GM18868 (cell line): ENCODE measurements at regions not wholly inside any gene's neighbourhood (a gene's known extent, or its start where the extent isn't known, plus 50 kb on each side); places are given as distances from the start of the nearest gene placed in this dataset.

Source experiments
- ATAC-seq: cut with Tn5 transposase; IDR thresholded peaks from one replicate; pipeline ENCODE4 v1.9.1; 2021; ENCODE audit warnings: mild to moderate bottlenecking, moderate library complexity; ENCODE audit not compliant: unreplicated experiment

DNA sequence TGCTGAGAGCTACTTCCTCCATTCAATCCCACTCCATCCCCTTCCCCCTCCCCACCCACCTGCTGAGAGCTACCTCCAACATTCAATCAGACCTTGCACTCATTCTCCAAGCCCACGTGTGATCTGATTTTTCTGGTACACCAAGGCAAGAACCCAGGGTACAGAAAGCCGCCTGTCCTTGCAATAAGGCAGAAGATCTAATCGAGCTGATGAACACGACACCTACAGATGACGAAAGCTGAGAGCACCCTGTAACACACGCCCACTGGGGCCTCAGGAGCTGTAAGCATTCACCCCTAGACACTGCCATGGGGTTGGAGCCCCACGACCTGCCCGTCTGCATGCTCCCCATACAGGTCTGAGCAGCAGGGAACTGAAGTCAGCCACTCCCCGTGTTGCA, 58.3 kb downstream of the TRIML1 start:
- no peak for ATAC-seq

- no peak for ATAC-seq
These were observed 59.9 kb downstream of the TRIML1 start for GRCh38 chr4:188198982-188199792.

DNA sequence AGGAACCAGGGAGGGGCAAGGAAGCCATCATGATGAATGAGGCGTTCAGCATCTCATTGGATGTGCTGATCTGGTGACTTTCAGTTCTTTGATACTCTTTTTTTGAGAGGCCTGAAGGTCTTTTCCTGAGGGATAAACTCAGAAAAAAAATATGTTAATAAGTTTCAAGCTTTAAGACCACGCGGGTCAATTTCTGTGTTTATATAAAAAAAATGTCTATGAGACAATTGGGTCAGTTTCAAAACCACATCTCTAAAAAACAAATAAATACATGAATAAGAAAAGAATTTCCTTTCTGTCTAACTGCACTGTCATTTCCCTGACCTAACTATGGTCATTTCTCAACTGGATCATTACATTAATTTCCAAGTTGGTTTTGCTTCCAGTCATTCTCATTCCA, 62.6 kb downstream of the TRIML1 start:
- ATAC-seq = no peak

DNA sequence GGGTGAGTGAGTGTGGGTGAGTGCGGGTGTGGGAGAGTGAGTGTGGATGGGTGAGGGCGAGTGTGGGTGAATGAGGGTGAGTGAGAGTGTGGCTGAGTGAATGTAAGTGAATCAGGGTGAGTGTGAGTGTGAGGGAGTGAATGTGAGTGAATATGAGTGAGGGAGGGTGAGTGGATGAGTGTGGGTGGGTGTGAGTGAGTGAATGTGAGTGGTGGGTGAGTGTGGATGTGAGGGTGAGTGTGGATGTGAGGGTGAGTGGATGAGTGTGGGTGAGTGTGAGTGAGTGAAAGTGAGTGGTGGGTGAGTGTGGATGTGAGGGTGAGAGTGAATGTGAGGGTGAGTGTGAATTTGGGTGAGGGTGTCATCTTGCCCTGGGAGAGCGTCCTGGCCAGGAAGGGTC, 67.5 kb downstream of the TRIML1 start:
- ATAC-seq = no peak

- ATAC-seq = no peak
These were observed 75.6 kb downstream of the TRIML1 start for GRCh38 chr4:188214861-188215260.

- no peak for ATAC-seq
These were observed 79.2 kb downstream of the TRIML1 start for GRCh38 chr4:188218392-188218791.

GRCh38 chr4:188220006-188220405, 80.8 kb downstream of the TRIML1 start:
- ATAC-seq = no peak

DNA sequence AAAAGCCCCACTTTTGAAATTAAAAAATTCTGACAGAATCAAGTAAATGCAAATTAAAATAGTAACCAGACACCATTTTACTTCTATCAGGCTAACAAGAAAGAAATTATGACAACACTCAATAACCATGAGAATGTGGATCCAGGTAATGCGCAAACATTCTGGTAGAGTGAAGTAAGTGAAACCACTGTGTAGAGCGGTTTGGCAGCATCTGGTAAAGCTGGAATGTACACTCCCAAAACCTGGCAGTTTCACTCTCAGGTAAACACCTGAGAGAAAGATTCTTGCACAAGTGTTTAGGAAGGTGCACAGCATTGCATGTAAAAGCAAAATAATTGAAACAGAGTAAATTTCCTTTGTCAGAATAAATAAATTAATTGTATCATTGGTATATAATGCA, 81.8 kb downstream of the TRIML1 start:
- ATAC-seq = no peak

DNA sequence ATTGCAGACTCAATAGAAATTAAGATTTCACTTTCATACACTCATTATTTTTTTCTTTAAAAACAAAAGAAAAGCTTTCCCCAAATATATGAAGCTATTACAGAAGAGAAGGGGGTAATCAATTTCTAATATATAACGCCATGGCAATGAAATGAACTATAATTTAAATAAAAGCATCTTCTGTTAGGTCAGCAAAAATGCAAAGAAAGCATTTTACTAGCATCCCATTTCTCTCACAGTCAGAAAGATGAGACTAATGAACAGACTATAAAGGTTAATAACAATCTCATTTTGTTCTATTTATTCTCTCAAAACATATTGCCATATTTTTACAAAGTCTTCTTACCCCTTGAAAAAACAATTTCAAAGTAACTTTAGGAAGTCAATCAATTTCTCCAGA, 89.0 kb downstream of the TRIML1 start:
- no peak for ATAC-seq

GRCh38 chr4:188232428-188232827, 93.2 kb downstream of the TRIML1 start:
- ATAC-seq = no peak

DNA sequence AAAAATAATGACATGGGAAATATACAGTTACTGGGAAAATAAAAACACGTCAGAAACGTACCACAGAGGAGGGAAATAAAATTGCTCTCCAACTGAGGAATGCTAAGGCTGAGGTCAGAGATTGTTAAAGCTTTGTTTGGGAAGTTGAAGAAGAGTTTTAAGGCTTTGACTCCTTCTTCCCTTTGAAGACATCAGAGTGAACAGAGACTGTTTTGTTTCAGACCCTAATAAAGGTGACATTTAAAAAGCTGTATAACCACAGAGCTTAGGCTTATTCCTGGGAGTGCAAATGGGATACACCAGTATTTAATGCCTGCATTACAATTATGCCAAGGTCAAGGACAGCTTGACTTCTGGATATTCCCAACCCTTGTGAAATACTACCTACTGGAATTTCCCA, 102.8 kb downstream of the TRIML1 start:
- no peak for ATAC-seq

- no peak for ATAC-seq
These were observed 106.4 kb downstream of the TRIML1 start for GRCh38 chr4:188245651-188246050.

- no peak for ATAC-seq
These were observed 107.2 kb downstream of the TRIML1 start for GRCh38 chr4:188246488-188246887.

DNA sequence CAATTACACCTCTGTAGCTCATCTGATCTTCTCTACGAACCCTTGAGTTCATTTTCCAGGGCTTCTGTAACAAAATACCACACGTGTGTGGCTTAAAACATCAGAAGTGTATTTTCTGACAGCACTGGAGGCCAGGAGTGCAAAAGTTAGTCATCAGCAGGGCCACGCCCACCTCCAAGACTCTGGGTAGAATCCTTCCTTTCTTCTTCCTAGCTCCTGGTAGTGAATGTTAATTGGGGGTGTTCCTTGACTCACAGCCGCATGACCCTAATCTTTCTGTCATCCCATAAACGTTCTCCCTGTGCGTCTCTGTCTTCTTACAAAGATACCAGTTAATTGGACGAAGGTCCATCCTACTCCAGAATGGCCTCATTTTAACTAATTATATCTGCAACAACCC, 115.0 kb downstream of the TRIML1 start:
- no peak for ATAC-seq

- ATAC-seq = no peak
These were observed 123.2 kb downstream of the TRIML1 start for GRCh38 chr4:188262464-188262863.

GRCh38 chr4:188263321-188263720, 124.1 kb downstream of the TRIML1 start:
- ATAC-seq = no peak

- no peak for ATAC-seq
These were observed 127.1 kb downstream of the TRIML1 start for GRCh38 chr4:188266386-188266785.

DNA sequence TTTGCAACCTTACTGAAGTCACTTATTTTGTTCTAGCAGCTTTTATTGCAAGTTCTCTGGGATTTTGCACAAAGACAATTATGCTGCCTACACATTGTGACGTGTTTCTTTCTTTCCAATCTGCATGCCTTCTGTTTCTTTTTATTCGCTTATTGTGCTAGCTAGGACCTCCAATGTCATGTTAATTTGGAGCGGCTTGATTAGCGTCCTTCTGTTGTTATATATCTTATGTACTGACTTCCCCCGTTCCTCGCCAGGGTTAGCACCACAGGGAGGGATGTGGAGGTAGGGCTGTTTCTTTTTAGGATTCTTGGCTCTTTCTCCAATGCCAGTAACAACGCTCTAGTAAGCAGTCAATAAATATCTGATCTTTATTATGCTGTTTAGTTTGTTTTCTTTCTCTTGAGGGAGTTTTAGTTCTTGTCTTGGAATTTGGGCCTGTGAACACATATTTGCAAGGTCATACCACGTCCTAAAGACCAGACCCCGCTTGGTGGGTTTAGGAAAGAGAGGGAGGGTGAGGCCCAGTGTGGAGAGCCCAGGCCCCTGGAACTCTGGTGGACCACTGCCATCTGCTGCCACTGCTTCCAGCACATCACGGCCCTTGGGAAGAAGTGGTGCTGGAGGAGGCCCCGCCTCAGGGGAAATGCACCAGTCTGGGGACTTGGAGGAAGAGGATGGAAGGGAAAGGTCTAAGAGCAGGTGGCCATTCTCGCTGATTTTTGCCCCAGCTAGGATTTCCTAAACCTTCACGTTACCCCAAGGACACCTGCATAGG, 129.1 kb downstream of the TRIML1 start:
- no peak for ATAC-seq

DNA sequence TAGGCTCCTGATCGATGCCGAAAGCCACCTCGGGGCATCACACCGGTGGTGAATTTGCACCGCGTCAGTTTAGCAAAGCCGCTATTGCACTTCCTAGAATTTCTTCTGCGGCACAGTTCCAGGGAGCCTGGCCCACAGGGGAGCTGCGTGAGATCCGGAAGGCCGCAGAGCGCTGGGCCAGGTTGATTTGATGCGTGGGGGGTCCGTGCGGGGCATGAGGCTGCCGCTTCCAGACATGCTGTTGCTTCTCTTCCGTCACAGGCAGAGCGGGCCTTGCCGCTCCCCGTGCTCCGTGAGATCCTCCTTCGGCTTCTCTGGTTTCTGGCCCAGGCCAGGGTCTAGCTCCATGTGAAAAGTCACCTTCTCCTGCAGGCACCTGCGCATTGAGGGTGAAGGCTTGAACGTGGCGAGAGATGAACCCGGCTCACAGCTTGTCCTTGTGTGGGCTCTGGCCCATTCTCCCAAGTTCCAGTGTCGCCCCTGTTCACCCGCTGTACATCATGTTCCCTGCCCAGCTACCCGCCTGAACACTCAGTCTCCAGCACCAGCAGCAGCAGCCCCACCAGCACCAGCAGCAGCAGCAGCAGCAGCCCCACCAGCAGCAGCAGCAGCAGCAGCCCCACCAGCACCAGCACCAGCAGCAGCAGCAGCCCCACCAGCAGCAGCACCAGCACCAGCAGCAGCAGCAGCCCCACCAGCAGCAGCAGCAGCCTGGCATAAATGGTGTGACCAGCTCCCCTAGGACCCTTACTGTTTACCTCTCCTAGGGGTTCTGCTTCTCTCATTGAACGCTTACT, 131.2 kb downstream of the TRIML1 start:
- no peak for ATAC-seq

GRCh38 chr4:188275686-188276085, 136.4 kb downstream of the TRIML1 start:
- ATAC-seq = no peak

GRCh38 chr4:188279184-188279583, 139.9 kb downstream of the TRIML1 start:
- no peak for ATAC-seq
